Nephron progenitor cell (in vitro differentiated cells): ENCODE measurements at regions not wholly inside any gene's neighbourhood (a gene's known extent, or its start where the extent isn't known, plus 50 kb on each side); places are given as distances from the start of the nearest gene placed in this dataset.

Experiments used
- DNase-seq: peaks from one replicate; pipeline ENCODE4 v3.0.0; 2021
- H3K27ac Mint-ChIP-seq: 2 replicates; pipeline ENCODE4 v1.8.0; 2021; ENCODE audit warnings: mild to moderate bottlenecking, moderate library complexity, mixed read lengths
- H3K27me3 Mint-ChIP-seq: 2 replicates; pipeline ENCODE4 v1.8.0; 2021; ENCODE audit warnings: mild to moderate bottlenecking, low read depth, mixed read lengths; ENCODE audit not compliant: poor library complexity
- H3K36me3 Mint-ChIP-seq: 2 replicates; pipeline ENCODE4 v1.8.0; 2021; ENCODE audit warnings: low read depth, mixed read lengths
- H3K4me1 Mint-ChIP-seq: 2 replicates; pipeline ENCODE4 v1.8.0; 2021; ENCODE audit warnings: mixed read lengths
- H3K4me3 Mint-ChIP-seq: 2 replicates; pipeline ENCODE4 v1.8.0; 2021; ENCODE audit warnings: mild to moderate bottlenecking, moderate library complexity, mixed read lengths
- H3K9me3 Mint-ChIP-seq: 2 replicates; pipeline ENCODE4 v1.8.0; 2021; ENCODE audit warnings: mild to moderate bottlenecking, moderate library complexity, mixed read lengths
- TF ChIP-seq, protein P1 (sequence below): fragments of 200-600 bp; sonication (generic); IDR thresholded peaks from 2 replicates; pipeline ENCODE4 v1.5.0; 2021; ENCODE audit warnings: antibody characterized with exemption

DNA sequence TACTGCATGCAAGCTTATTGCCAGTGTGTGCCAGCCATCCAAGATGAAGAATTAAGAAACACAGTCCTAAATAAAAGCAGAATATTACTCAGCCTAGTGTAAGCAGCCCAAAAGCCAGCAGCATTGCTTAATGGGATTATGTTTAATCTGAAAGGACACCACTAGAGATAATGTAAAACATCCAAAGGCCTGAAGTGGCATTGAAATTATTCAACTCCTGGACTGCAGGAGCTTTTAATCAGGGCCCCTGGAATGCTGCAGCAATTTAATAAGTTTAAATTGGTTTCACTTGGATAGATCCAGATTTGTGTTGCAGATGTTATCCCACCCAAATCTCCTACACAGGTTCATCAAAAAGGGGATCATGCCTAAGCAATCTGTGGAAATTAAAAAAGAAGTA is 193.0 kb downstream of the C12orf50 start:
- Mint-ChIP-seq H3K36me3 (no peaks in the 10 kb centered on the region), H3K4me1 (peaks cover 6% of the 10 kb centered on the region), H3K9me3 (peaks cover 11% of the 10 kb centered on the region), H3K27me3 (peaks cover 4% of the 10 kb centered on the region), H3K4me3 (no peak overlapping the region), H3K27ac (no peak overlapping the region)
- TF ChIP-seq, protein P1, sequence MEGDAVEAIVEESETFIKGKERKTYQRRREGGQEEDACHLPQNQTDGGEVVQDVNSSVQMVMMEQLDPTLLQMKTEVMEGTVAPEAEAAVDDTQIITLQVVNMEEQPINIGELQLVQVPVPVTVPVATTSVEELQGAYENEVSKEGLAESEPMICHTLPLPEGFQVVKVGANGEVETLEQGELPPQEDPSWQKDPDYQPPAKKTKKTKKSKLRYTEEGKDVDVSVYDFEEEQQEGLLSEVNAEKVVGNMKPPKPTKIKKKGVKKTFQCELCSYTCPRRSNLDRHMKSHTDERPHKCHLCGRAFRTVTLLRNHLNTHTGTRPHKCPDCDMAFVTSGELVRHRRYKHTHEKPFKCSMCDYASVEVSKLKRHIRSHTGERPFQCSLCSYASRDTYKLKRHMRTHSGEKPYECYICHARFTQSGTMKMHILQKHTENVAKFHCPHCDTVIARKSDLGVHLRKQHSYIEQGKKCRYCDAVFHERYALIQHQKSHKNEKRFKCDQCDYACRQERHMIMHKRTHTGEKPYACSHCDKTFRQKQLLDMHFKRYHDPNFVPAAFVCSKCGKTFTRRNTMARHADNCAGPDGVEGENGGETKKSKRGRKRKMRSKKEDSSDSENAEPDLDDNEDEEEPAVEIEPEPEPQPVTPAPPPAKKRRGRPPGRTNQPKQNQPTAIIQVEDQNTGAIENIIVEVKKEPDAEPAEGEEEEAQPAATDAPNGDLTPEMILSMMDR, result no peak
- DNase-seq, result no peak

- H3K27me3 Mint-ChIP-seq, result no peaks in the 10 kb centered on the region
- H3K4me3 Mint-ChIP-seq, result no peak overlapping the region
Observed at GRCh38 chr12:87828382-87828973, 200.7 kb downstream of the C12orf50 start.

DNA sequence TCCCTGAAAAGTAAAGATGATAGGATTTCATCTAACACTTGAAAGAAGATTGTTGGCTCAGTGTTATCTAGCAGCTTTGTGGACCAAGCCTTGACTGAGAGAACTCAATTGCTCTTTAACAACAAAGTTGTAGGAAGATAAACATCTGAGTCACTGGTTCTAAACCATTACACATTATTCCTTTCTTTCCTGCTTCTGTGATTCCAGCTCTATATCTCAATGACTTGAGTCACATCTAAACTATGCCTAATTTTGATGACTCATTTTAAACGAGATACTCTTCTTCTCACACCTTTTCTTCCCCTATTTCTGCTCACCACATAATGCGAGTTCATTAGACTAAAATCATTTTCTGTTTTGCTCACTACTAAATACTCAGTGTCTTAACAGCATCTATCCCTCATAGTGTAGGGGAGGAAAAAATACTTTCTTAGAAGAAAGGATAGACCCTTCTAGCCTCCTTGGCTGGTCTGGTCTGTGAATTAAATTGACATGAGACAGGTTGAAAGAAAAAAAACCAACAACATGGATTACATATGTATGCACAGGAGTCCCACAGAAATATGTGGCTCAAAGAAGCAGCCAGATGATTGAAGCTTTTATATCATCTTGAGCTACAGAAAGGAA is 201.4 kb downstream of the C12orf50 start:
- TF ChIP-seq, protein P1, result no peak
- H3K27ac Mint-ChIP-seq, result peak overlapping the region; percentile 2
- no peaks in the 10 kb centered on the region for H3K9me3 Mint-ChIP-seq
- H3K27me3 Mint-ChIP-seq, result no peaks in the 10 kb centered on the region
- DNase-seq, result no peak
- H3K4me3 Mint-ChIP-seq, result no peak overlapping the region
- H3K4me1 Mint-ChIP-seq, result peaks cover 5% of the 10 kb centered on the region
- no peaks in the 10 kb centered on the region for H3K36me3 Mint-ChIP-seq

More at GRCh38 chr12:87828382-87828973, 200.7 kb downstream of the C12orf50 start:
- DNase-seq, result no peak
- peaks cover 5% of the 10 kb centered on the region for H3K4me1 Mint-ChIP-seq
- H3K27ac Mint-ChIP-seq, result no peak overlapping the region
- no peaks in the 10 kb centered on the region for H3K9me3 Mint-ChIP-seq
- no peaks in the 10 kb centered on the region for H3K36me3 Mint-ChIP-seq
- TF ChIP-seq, protein P1, result no peak

- Mint-ChIP-seq H3K9me3 (no peaks in the 10 kb centered on the region), H3K4me1 (peaks cover 8% of the 10 kb centered on the region), H3K36me3 (no peaks in the 10 kb centered on the region), H3K27me3 (no peaks in the 10 kb centered on the region), H3K27ac (no peak overlapping the region), H3K4me3 (no peak overlapping the region)
- no peak for DNase-seq
- TF ChIP-seq, protein P1, result no peak
Observed at GRCh38 chr12:87822923-87823322, 206.3 kb downstream of the C12orf50 start.

DNA sequence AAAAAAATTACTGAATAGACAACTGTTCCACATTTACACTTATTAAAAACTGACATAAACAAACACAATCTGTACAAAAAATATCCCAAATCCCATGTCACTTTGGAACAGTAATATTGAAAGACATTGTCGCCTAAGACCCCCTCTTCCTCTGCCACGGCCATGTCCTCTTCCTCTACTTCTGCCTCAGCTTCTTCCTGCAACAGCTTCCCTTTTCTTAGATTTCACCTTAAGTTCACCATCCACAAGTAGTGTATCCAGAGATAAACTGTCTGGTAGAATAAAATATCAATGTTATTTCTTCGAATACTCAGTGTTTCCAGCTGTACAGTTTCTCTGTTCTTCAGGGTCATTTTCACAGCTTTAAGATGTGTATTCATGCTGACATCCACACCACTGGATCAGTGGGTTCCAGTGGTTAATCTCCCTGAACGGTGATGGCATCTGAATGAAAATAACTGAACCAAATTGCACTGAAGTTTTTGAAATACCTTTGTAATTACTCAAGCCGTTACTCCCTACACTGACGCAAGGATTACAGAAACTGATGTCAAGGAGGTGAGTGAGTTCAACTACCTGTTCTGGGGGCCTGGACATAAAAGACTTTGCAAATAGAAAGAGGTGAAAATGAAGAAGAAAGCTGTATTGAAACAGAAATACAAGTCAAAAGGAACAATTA is 208.5 kb downstream of the C12orf50 start:
- DNase-seq, result no peak
- Mint-ChIP-seq H3K4me3 (no peak overlapping the region), H3K27ac (peak overlapping the region; percentile 44), H3K4me1 (peaks cover 10% of the 10 kb centered on the region), H3K9me3 (no peaks in the 10 kb centered on the region), H3K36me3 (no peaks in the 10 kb centered on the region), H3K27me3 (no peaks in the 10 kb centered on the region)
- TF ChIP-seq, protein P1, result no peak
